GM12878 (cell line): ENCODE measurements at regions not wholly inside any gene's neighbourhood (a gene's known extent, or its start where the extent isn't known, plus 50 kb on each side); places are given as distances from the start of the nearest gene placed in this dataset.

Experiments used
- ATAC-seq: fragments of 200-7000 bp; cut with Tn5 transposase; 3 replicates; pipeline ENCODE4 v1.9.1; 2020; ENCODE audit warnings: mild to moderate bottlenecking, moderate library complexity
- BruUV-seq: library from RNA; stranded (reverse); fragments of 400-500 nt; replicated peaks from 2 replicates; lab custom pipeline; 2021; lab: Mats Ljungman, UMichigan
- CTCF ChIA-PET: fragments of 300-600 bp; sonication (Branson Sonifier 250); formaldehyde crosslinking; extraction: SDS; loops from one replicate; lab custom pipeline; 2021; ENCODE audit warnings: inconsistent platforms; lab: Yijun Ruan, JAX
- POLR2A ChIA-PET: fragments of 350-600 bp; formaldehyde crosslinking; extraction: SDS; loops from one replicate; lab custom pipeline; 2021; ENCODE audit warnings: inconsistent platforms; lab: Charles Lee
- RAD21 ChIA-PET: fragments of 300-600 bp; sonication (Branson Sonifier 250); formaldehyde crosslinking; loops from one replicate; lab custom pipeline; 2023; ENCODE audit warnings: antibody characterized with exemption; ENCODE audit not compliant: unreplicated experiment; lab: Charles Lee
- SMC1A ChIA-PET: fragments of 300-600 bp; sonication (Branson Sonifier 250); formaldehyde crosslinking; loops from one replicate; lab custom pipeline; 2023; ENCODE audit not compliant: unreplicated experiment, uncharacterized antibody; lab: Charles Lee
- DNase-seq: peaks from one replicate; pipeline ENCODE4 v3.0.0-alpha.2; 2011; ENCODE audit warnings: low read depth, low spot score
- FAIRE-seq: peaks from 3 replicates; lab custom pipeline; 2011; peaks lifted over from hg19 to GRCh38; lab: Jason Lieb, UNC
- H2AFZ ChIP-seq: 2 replicates; pipeline ENCODE4 v1.6.0; 2011; ENCODE audit warnings: low read depth, low read length, control low read depth; ENCODE audit not compliant: control insufficient read depth
- H3K27ac ChIP-seq: 2 replicates; pipeline ENCODE4 v1.5.1; 2011; ENCODE audit warnings: control low read depth; ENCODE audit not compliant: control insufficient read depth, insufficient read depth
- H3K27me3 ChIP-seq, 2 experiments: replicated peaks in 1 of 2; 2 replicates each; pipeline versions ENCODE4 v1.6.0 to v1.6.1; 2011; ENCODE audit warnings: low read length in 1 of 2; ENCODE audit not compliant: control insufficient read depth in 2 of 2, insufficient read depth in 2 of 2
- H3K36me3 ChIP-seq, 2 experiments: 2 replicates each; pipeline ENCODE4 v1.5.1; 2011; ENCODE audit warnings: low read length in 1 of 2; ENCODE audit not compliant: control insufficient read depth in 2 of 2, insufficient read depth in 2 of 2
- H3K4me1 ChIP-seq: 2 replicates; pipeline ENCODE4 v1.6.1; 2011; ENCODE audit warnings: mild to moderate bottlenecking, low read length, moderate library complexity, mixed read lengths; ENCODE audit not compliant: control insufficient read depth, insufficient read depth
- H3K4me2 ChIP-seq: 2 replicates; pipeline ENCODE4 v1.6.0; 2011; ENCODE audit warnings: control low read depth; ENCODE audit not compliant: control insufficient read depth, insufficient read depth
- H3K4me3 ChIP-seq: fragments of 200-600 bp; sonication (generic); 2 replicates; pipeline ENCODE4 v1.5.1; 2016
- H3K79me2 ChIP-seq: 2 replicates; pipeline ENCODE4 v1.6.0; 2011; ENCODE audit warnings: low read length; ENCODE audit not compliant: control insufficient read depth, insufficient read depth
- H3K9ac ChIP-seq: 2 replicates; pipeline ENCODE4 v1.8.0; 2011; ENCODE audit warnings: low read length, control low read depth, mixed read lengths; ENCODE audit not compliant: control insufficient read depth, insufficient read depth
- H3K9me3 ChIP-seq: replicated peaks from 3 replicates; pipeline ENCODE4 v1.5.1; 2011; ENCODE audit warnings: mild to moderate bottlenecking, low read length; ENCODE audit not compliant: control insufficient read depth, insufficient read depth
- H4K20me1 ChIP-seq: 2 replicates; pipeline ENCODE4 v1.6.0; 2011; ENCODE audit not compliant: control insufficient read depth, insufficient read depth
- ATF7 ChIP-seq: fragments of 450-650 bp; IDR thresholded peaks from 2 replicates; pipeline ENCODE4 v1.6.1; 2016; ENCODE audit warnings: low read depth, mild to moderate bottlenecking
- BMI1 ChIP-seq: fragments of 450-650 bp; IDR thresholded peaks from 2 replicates; pipeline ENCODE4 v1.6.1; 2016; ENCODE audit warnings: mild to moderate bottlenecking, moderate library complexity, borderline replicate concordance
- CREB1 ChIP-seq: IDR thresholded peaks from 2 replicates; pipeline ENCODE4 v1.6.1; 2012; ENCODE audit warnings: low read depth, mild to moderate bottlenecking, inconsistent platforms
- EZH2 ChIP-seq: IDR thresholded peaks from 2 replicates; pipeline ENCODE4 v1.6.1; 2012; ENCODE audit warnings: low read depth, mild to moderate bottlenecking, control low read depth, inconsistent platforms, low read length, borderline replicate concordance; ENCODE audit not compliant: control insufficient read depth
- MLLT1 ChIP-seq: fragments of 450-650 bp; IDR thresholded peaks from 2 replicates; pipeline ENCODE4 v1.6.1; 2016; ENCODE audit warnings: mild to moderate bottlenecking
- PAX8 ChIP-seq: fragments of 450-650 bp; IDR thresholded peaks from 2 replicates; pipeline ENCODE4 v1.6.1; 2017; ENCODE audit warnings: mild to moderate bottlenecking, moderate library complexity
- POLR2AphosphoS5 ChIP-seq: IDR thresholded peaks from 2 replicates; pipeline ENCODE4 v1.6.1; 2011; ENCODE audit warnings: mild to moderate bottlenecking, low read length, inconsistent platforms
- RCOR1 ChIP-seq: conservative IDR thresholded peaks from 2 replicates; pipeline ENCODE4 v1.6.1; 2012; ENCODE audit warnings: low read depth, low read length, improper control_type of control experiment
- SMAD5 ChIP-seq: IDR thresholded peaks from 2 replicates; pipeline ENCODE4 v1.6.1; 2016; ENCODE audit warnings: antibody characterized with exemption, low read depth
- SUZ12 ChIP-seq: fragments of 200-600 bp; sonication (generic); IDR thresholded peaks from one replicate; pipeline ENCODE4 v1.6.1; 2018; ENCODE audit warnings: antibody characterized with exemption, mild to moderate bottlenecking; ENCODE audit not compliant: unreplicated experiment
- TBL1XR1 ChIP-seq: IDR thresholded peaks from 2 replicates; pipeline ENCODE4 v1.6.1; 2012; ENCODE audit warnings: low read depth, low read length, improper control_type of control experiment
- ZBTB11 ChIP-seq: fragments of 450-650 bp; formaldehyde crosslinking; IDR thresholded peaks from 2 replicates; pipeline ENCODE4 v1.5.0; 2022; ENCODE audit warnings: mild to moderate bottlenecking, missing genetic modification characterization
- WGBS: methylation state at CpG from one replicate; pipeline ENCODE4 v1.1.6; 2016; ENCODE audit warnings: low lambda C conversion rate; ENCODE audit not compliant: insufficient replicate concordance, insufficient coverage; ENCODE audit errors: missing lambda C conversion rate; 5-methylcytosine and 5-hydroxymethylcytosine counted together
- in situ Hi-C: fragments of 300-500 bp; cut with MboI; formaldehyde crosslinking; loops from 9 replicates; pipeline ENCODE4 v1.14.3; 2018; ENCODE audit warnings: mixed read lengths
- intact Hi-C: fragments of 100-400 bp; cut with micrococcal nuclease; formaldehyde crosslinking; loops from one replicate; pipeline ENCODE4 v1.14.2; 2022; ENCODE audit not compliant: unreplicated experiment
- TF ChIP-seq, protein P1 (sequence below): fragments of 450-650 bp; IDR thresholded peaks from 2 replicates; pipeline ENCODE4 v1.6.1; 2017; ENCODE audit warnings: mild to moderate bottlenecking, moderate library complexity

- TF ChIP-seq, protein P1, sequence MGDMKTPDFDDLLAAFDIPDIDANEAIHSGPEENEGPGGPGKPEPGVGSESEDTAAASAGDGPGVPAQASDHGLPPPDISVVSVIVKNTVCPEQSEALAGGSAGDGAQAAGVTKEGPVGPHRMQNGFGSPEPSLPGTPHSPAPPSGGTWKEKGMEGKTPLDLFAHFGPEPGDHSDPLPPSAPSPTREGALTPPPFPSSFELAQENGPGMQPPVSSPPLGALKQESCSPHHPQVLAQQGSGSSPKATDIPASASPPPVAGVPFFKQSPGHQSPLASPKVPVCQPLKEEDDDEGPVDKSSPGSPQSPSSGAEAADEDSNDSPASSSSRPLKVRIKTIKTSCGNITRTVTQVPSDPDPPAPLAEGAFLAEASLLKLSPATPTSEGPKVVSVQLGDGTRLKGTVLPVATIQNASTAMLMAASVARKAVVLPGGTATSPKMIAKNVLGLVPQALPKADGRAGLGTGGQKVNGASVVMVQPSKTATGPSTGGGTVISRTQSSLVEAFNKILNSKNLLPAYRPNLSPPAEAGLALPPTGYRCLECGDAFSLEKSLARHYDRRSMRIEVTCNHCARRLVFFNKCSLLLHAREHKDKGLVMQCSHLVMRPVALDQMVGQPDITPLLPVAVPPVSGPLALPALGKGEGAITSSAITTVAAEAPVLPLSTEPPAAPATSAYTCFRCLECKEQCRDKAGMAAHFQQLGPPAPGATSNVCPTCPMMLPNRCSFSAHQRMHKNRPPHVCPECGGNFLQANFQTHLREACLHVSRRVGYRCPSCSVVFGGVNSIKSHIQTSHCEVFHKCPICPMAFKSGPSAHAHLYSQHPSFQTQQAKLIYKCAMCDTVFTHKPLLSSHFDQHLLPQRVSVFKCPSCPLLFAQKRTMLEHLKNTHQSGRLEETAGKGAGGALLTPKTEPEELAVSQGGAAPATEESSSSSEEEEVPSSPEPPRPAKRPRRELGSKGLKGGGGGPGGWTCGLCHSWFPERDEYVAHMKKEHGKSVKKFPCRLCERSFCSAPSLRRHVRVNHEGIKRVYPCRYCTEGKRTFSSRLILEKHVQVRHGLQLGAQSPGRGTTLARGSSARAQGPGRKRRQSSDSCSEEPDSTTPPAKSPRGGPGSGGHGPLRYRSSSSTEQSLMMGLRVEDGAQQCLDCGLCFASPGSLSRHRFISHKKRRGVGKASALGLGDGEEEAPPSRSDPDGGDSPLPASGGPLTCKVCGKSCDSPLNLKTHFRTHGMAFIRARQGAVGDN = no peak
- TF ChIP-seq BMI1 (no peak), ATF7 (no peak), SUZ12 (no peak)
Measured at GRCh38 chr5:6280425-6281100, 97.8 kb downstream of the MED10 start (continued).

DNA sequence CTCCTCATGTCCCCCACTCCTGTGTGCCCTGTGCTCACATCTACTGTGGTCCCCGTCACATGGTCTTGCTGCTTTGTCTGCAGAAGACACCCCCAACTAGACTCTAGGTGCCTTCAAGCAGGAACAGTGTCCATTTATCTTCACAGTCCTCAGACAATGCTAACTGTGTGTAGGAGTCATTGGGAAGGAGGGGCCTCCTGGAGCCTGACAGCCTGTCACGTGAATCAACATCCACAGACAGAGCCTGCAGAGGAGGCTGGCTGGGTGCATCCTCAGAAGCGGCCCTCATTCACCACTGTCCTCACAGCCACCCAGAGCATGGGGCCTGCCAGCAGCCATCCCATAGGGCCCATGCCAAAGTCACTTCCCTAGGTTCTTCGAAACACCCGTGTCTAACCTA is 98.7 kb downstream of the MED10 start:
- Histone ChIP-seq H3K9ac (no peak overlapping the region), H3K9me3 (no peaks in the 10 kb centered on the region), H3K27ac (no peak overlapping the region), H2AFZ (no peak overlapping the region), H3K4me1 (peaks cover 5% of the 10 kb centered on the region), H3K4me3 (no peak overlapping the region), H3K36me3 (no peaks in the 10 kb centered on the region), H3K4me2 (no peak overlapping the region), H4K20me1 (no peaks in the 10 kb centered on the region), H3K79me2 (no peaks in the 10 kb centered on the region), H3K27me3 (no peaks in the 10 kb centered on the region)
- CTCF ChIA-PET = interaction anchor here (1.9 kb wide), 1 partner anchor 10 kb away, joined by 4 read pairs; no protein-coding TSS in a partner anchor
- 74% methylated on average over 5 of the region's 5 CpGs for WGBS
- no TSS peak for BruUV-seq
- no peak for ATAC-seq
- intact Hi-C loops = loop anchor here (10.0 kb wide), 1 partner anchor 785 kb away; no protein-coding TSS in a partner anchor
- DNase-seq = no peak
- SMC1A ChIA-PET = interaction anchor here (1.6 kb wide), 1 partner anchor 11 kb away, joined by 5 read pairs; no protein-coding TSS in a partner anchor
- POLR2A ChIA-PET = no interaction called here
- RAD21 ChIA-PET = interaction anchor here (0.9 kb wide), 1 partner anchor 111 kb away, joined by 3 read pairs; no protein-coding TSS in a partner anchor
- in situ Hi-C loops = no loop called here
- FAIRE-seq = no peak
- TF ChIP-seq PAX8 (no peak), RCOR1 (no peak), ZBTB11 (no peak), CREB1 (no peak), SMAD5 (no peak), POLR2AphosphoS5 (no peak), MLLT1 (no peak), EZH2 (no peak), TBL1XR1 (no peak)
